Glutamatergic neuron (in vitro differentiated cells): ENCODE measurements at regions not wholly inside any gene's neighbourhood (a gene's known extent, or its start where the extent isn't known, plus 50 kb on each side); places are given as distances from the start of the nearest gene placed in this dataset.

Source experiments
- DNase-seq: peaks from one replicate; pipeline ENCODE4 v3.0.0; 2022
- H3K27ac Mint-ChIP-seq: one replicate; pipeline ENCODE4 v1.8.0; 2020; ENCODE audit warnings: mild to moderate bottlenecking, mixed read lengths, inconsistent platforms; ENCODE audit not compliant: unreplicated experiment
- H3K27me3 Mint-ChIP-seq: one replicate; pipeline ENCODE4 v1.8.0; 2020; ENCODE audit warnings: mild to moderate bottlenecking, moderate library complexity, mixed read lengths, inconsistent platforms; ENCODE audit not compliant: unreplicated experiment
- H3K36me3 Mint-ChIP-seq: one replicate; pipeline ENCODE4 v1.8.0; 2020; ENCODE audit warnings: mild to moderate bottlenecking, mixed read lengths, inconsistent platforms; ENCODE audit not compliant: unreplicated experiment
- H3K4me1 Mint-ChIP-seq: one replicate; pipeline ENCODE4 v1.8.0; 2020; ENCODE audit warnings: mild to moderate bottlenecking, low read depth, mixed read lengths, inconsistent platforms; ENCODE audit not compliant: unreplicated experiment
- H3K4me3 Mint-ChIP-seq: one replicate; pipeline ENCODE4 v1.8.0; 2020; ENCODE audit warnings: mild to moderate bottlenecking, mixed read lengths, inconsistent platforms; ENCODE audit not compliant: unreplicated experiment
- H3K9me3 Mint-ChIP-seq: one replicate; pipeline ENCODE4 v1.8.0; 2020; ENCODE audit warnings: mild to moderate bottlenecking, moderate library complexity, mixed read lengths, inconsistent platforms; ENCODE audit not compliant: unreplicated experiment
- TF ChIP-seq, protein P1 (sequence below): fragments of 200-600 bp; sonication (generic); IDR thresholded peaks from one replicate; pipeline ENCODE4 v1.5.0; 2021; ENCODE audit not compliant: partially characterized antibody, unreplicated experiment

DNA sequence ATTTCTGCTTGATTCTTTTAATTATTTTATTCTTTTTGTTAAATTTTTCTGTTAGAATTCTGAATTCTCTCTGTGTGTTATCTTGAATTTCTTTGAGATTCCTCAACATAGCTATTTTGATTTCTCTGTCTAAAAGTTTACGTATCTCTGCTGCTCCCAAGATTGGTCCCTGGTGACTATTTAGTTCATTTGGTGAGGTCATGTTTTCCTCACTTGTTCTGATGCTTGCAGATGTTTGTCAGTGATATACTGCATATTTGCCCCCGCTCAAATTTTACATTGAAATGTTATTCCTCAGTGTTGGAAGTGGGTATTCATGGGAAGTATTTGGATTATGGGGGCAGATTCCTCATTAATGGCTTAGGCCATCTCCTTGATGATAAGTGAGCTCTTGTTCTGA lies 105.3 kb downstream of the PRDM9 start:
- H3K36me3 Mint-ChIP-seq: peaks cover 8% of the 10 kb centered on the region

GRCh38 chr5:23613566-23613965 lies 106.2 kb downstream of the PRDM9 start:
- Mint-ChIP-seq H3K4me1 (no peaks in the 10 kb centered on the region), H3K27me3 (no peaks in the 10 kb centered on the region), H3K4me3 (no peak overlapping the region), H3K36me3 (peaks cover 8% of the 10 kb centered on the region), H3K9me3 (peaks cover 3% of the 10 kb centered on the region), H3K27ac (no peak overlapping the region)
- no peak for DNase-seq
- TF ChIP-seq, protein P1, sequence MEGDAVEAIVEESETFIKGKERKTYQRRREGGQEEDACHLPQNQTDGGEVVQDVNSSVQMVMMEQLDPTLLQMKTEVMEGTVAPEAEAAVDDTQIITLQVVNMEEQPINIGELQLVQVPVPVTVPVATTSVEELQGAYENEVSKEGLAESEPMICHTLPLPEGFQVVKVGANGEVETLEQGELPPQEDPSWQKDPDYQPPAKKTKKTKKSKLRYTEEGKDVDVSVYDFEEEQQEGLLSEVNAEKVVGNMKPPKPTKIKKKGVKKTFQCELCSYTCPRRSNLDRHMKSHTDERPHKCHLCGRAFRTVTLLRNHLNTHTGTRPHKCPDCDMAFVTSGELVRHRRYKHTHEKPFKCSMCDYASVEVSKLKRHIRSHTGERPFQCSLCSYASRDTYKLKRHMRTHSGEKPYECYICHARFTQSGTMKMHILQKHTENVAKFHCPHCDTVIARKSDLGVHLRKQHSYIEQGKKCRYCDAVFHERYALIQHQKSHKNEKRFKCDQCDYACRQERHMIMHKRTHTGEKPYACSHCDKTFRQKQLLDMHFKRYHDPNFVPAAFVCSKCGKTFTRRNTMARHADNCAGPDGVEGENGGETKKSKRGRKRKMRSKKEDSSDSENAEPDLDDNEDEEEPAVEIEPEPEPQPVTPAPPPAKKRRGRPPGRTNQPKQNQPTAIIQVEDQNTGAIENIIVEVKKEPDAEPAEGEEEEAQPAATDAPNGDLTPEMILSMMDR: no peak

More for the DNA sequence above, 105.3 kb downstream of the PRDM9 start:
- no peaks in the 10 kb centered on the region for H3K4me1 Mint-ChIP-seq
- DNase-seq: no peak
- H3K27me3 Mint-ChIP-seq: no peaks in the 10 kb centered on the region
- no peak overlapping the region for H3K4me3 Mint-ChIP-seq
- peaks cover 3% of the 10 kb centered on the region for H3K9me3 Mint-ChIP-seq
- TF ChIP-seq, protein P1: no peak
- H3K27ac Mint-ChIP-seq: no peak overlapping the region

DNA sequence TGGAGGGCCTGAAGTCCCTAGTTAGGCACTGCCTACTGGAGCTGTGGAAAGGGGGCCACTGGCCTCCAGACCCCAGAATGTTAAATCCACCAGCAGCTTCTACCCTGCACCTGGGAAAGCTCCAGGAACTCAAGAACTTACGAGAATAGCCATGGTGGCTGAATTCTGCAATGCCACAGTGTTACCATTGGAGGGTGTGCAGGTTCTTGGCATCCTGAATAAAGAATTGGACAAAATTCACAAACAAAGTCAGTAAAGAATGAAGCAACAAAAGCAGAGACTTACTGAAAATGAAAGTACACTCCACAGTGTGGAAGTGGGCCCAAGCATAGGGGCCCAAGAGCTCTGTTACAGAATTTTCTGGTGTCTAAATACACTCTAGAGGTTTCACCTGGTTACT lies 107.0 kb downstream of the PRDM9 start:
- Mint-ChIP-seq H3K27ac (no peak overlapping the region), H3K27me3 (no peaks in the 10 kb centered on the region), H3K4me3 (no peak overlapping the region), H3K36me3 (peaks cover 8% of the 10 kb centered on the region), H3K9me3 (peaks cover 2% of the 10 kb centered on the region), H3K4me1 (no peaks in the 10 kb centered on the region)
- DNase-seq: no peak
- TF ChIP-seq, protein P1: no peak

DNA sequence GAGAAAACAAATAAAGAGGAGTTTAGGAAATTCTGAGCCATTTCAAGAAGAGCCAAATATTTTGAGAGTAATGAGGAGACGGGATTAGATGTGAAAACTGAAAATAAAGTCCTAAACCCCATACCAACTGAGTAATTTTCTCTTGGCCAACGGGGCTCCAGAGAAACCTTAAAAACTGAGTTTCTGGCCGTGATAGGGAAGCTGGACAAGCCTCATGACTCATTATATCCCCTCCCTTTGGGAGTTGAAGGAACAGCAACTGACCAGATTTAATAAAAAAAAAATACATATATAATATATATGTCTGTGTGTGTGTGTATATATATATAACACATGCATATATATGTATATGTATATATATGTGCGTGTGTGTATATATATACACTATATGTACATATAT lies 119.6 kb downstream of the PRDM9 start:
- H3K4me1 Mint-ChIP-seq: no peaks in the 10 kb centered on the region

GRCh38 chr5:23627976-23628375 lies 120.6 kb downstream of the PRDM9 start:
- H3K27ac Mint-ChIP-seq: no peak overlapping the region
- H3K4me3 Mint-ChIP-seq: no peak overlapping the region
- H3K36me3 Mint-ChIP-seq: no peaks in the 10 kb centered on the region

More for the DNA sequence above, 119.6 kb downstream of the PRDM9 start:
- Mint-ChIP-seq H3K36me3 (no peaks in the 10 kb centered on the region), H3K9me3 (no peaks in the 10 kb centered on the region), H3K27me3 (no peaks in the 10 kb centered on the region), H3K4me3 (no peak overlapping the region), H3K27ac (no peak overlapping the region)
- no peak for DNase-seq
- TF ChIP-seq, protein P1: no peak

More at GRCh38 chr5:23627976-23628375, 120.6 kb downstream of the PRDM9 start:
- Mint-ChIP-seq H3K27me3 (no peaks in the 10 kb centered on the region), H3K4me1 (no peaks in the 10 kb centered on the region), H3K9me3 (no peaks in the 10 kb centered on the region)
- TF ChIP-seq, protein P1: no peak
- DNase-seq: no peak
